DOHH2 (cell line): ENCODE measurements at regions not wholly inside any gene's neighbourhood (a gene's known extent, or its start where the extent isn't known, plus 50 kb on each side); places are given as distances from the start of the nearest gene placed in this dataset.

Source experiments
- H3F3A ChIP-seq: fragments of 200-600 bp; sonication (generic), shearing (Covaris generic); 2 replicates; pipeline ENCODE4 v1.6.0; 2016; ENCODE audit warnings: antibody characterized with exemption, mild to moderate bottlenecking; ENCODE audit not compliant: control insufficient read depth, insufficient read depth
- H3K27ac ChIP-seq: fragments of 200-600 bp; sonication (generic); 2 replicates; pipeline ENCODE4 v1.5.1; 2014; ENCODE audit warnings: low read depth, mild to moderate bottlenecking, low read length, moderate library complexity
- H3K27me3 ChIP-seq: fragments of 200-600 bp; sonication (generic); 2 replicates; pipeline ENCODE4 v1.6.1; 2014; ENCODE audit warnings: mild to moderate bottlenecking, low read length, mixed read lengths; ENCODE audit not compliant: control insufficient read depth
- H3K36me3 ChIP-seq: fragments of 200-600 bp; sonication (generic); 2 replicates; pipeline ENCODE4 v1.6.1; 2014; ENCODE audit warnings: mild to moderate bottlenecking, low read length, moderate library complexity, mixed read lengths; ENCODE audit not compliant: control insufficient read depth
- H3K4me1 ChIP-seq: fragments of 200-600 bp; sonication (generic); 2 replicates; pipeline ENCODE4 v1.6.1; 2014; ENCODE audit warnings: mild to moderate bottlenecking, low read length, mixed read lengths; ENCODE audit not compliant: control insufficient read depth
- H3K4me2 ChIP-seq: fragments of 200-600 bp; sonication (generic); 2 replicates; pipeline ENCODE4 v1.6.0; 2014; ENCODE audit warnings: mild to moderate bottlenecking, low read length, moderate library complexity
- H3K4me3 ChIP-seq: fragments of 200-600 bp; sonication (generic); 2 replicates; pipeline ENCODE4 v1.5.1; 2014; ENCODE audit warnings: mild to moderate bottlenecking, low read length, mixed read lengths
- H3K79me2 ChIP-seq: fragments of 200-600 bp; sonication (generic); 2 replicates; pipeline ENCODE4 v1.6.1; 2014; ENCODE audit warnings: mild to moderate bottlenecking, low read length, mixed read lengths; ENCODE audit not compliant: control insufficient read depth
- H3K9me2 ChIP-seq: fragments of 200-600 bp; sonication (generic); replicated peaks from 2 replicates; pipeline ENCODE4 v1.6.1; 2014; ENCODE audit warnings: mild to moderate bottlenecking, low read length, mixed read lengths; ENCODE audit not compliant: control insufficient read depth
- H3K9me3 ChIP-seq: fragments of 200-600 bp; sonication (generic); 2 replicates; pipeline ENCODE4 v1.6.1; 2014; ENCODE audit warnings: antibody characterized with exemption, low read length, mixed read lengths; ENCODE audit not compliant: control insufficient read depth, insufficient read depth
- H4K20me1 ChIP-seq: fragments of 200-600 bp; sonication (generic); 2 replicates; pipeline ENCODE4 v1.6.0; 2014; ENCODE audit warnings: low read depth, mild to moderate bottlenecking, antibody characterized with exemption, low read length, moderate library complexity; ENCODE audit not compliant: control insufficient read depth, insufficient read depth
- EZH2phosphoT487 ChIP-seq: fragments of 200-600 bp; sonication (generic); IDR thresholded peaks from 2 replicates; pipeline ENCODE4 v1.6.1; 2017; ENCODE audit warnings: borderline replicate concordance, mild to moderate bottlenecking, antibody characterized with exemption, low read length, moderate library complexity, mixed read lengths
- TF ChIP-seq, protein P1 (sequence below): fragments of 200-600 bp; sonication (generic); IDR thresholded peaks from one replicate; pipeline ENCODE4 v1.5.1; 2014; ENCODE audit warnings: antibody characterized with exemption, mild to moderate bottlenecking, low read depth, low read length; ENCODE audit not compliant: poor library complexity, severe bottlenecking

DNA sequence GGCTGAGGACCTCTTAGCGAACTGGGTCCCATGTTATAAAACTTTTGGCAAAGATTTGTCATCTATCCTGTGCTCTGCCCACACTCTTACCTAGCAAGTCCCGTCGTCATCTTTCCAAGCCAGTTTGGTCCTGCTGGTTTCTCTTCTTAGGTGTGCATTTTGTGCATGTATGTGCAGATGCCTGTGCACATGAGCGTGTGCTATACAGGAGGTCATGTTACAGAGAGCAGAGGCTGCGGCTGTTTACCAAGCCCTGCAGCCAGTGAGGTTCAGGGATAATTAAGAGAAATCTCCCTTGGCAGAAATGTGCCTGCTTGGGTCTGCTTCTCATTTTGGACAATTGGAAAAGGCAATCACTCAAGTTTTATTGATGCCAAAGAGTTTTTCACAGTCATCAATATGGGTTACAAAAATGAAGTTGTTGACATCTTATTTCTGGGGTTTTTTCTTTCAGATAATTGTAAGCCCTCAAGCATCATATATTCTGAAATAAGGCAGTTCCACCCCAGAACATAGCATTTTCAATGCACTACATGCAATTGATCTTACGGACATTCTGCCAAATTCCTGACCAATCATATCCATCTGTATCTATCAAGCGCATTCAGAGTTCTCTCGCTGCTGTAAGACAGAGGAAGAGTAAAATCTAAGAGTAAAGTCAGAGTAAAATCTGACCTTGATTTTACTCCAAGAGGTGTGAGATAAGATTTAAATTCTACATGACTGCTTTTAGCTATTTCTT is 361.4 kb upstream of the ZNF32 start:
- no peaks in the 10 kb centered on the region for H3K9me3 ChIP-seq
- H3K79me2 ChIP-seq: no peaks in the 10 kb centered on the region
- no peak overlapping the region for H3K4me3 ChIP-seq
- H3K4me2 ChIP-seq: no peak overlapping the region
- H4K20me1 ChIP-seq: no peaks in the 10 kb centered on the region
- H3F3A ChIP-seq: no peaks in the 10 kb centered on the region
- no peak overlapping the region for H3K27ac ChIP-seq
- no peaks in the 10 kb centered on the region for H3K36me3 ChIP-seq
- no peaks in the 10 kb centered on the region for H3K27me3 ChIP-seq
- no peaks in the 10 kb centered on the region for H3K9me2 ChIP-seq
- no peaks in the 10 kb centered on the region for H3K4me1 ChIP-seq
- no peak for TF ChIP-seq EZH2phosphoT487
- TF ChIP-seq, protein P1, sequence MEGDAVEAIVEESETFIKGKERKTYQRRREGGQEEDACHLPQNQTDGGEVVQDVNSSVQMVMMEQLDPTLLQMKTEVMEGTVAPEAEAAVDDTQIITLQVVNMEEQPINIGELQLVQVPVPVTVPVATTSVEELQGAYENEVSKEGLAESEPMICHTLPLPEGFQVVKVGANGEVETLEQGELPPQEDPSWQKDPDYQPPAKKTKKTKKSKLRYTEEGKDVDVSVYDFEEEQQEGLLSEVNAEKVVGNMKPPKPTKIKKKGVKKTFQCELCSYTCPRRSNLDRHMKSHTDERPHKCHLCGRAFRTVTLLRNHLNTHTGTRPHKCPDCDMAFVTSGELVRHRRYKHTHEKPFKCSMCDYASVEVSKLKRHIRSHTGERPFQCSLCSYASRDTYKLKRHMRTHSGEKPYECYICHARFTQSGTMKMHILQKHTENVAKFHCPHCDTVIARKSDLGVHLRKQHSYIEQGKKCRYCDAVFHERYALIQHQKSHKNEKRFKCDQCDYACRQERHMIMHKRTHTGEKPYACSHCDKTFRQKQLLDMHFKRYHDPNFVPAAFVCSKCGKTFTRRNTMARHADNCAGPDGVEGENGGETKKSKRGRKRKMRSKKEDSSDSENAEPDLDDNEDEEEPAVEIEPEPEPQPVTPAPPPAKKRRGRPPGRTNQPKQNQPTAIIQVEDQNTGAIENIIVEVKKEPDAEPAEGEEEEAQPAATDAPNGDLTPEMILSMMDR: no peak

DNA sequence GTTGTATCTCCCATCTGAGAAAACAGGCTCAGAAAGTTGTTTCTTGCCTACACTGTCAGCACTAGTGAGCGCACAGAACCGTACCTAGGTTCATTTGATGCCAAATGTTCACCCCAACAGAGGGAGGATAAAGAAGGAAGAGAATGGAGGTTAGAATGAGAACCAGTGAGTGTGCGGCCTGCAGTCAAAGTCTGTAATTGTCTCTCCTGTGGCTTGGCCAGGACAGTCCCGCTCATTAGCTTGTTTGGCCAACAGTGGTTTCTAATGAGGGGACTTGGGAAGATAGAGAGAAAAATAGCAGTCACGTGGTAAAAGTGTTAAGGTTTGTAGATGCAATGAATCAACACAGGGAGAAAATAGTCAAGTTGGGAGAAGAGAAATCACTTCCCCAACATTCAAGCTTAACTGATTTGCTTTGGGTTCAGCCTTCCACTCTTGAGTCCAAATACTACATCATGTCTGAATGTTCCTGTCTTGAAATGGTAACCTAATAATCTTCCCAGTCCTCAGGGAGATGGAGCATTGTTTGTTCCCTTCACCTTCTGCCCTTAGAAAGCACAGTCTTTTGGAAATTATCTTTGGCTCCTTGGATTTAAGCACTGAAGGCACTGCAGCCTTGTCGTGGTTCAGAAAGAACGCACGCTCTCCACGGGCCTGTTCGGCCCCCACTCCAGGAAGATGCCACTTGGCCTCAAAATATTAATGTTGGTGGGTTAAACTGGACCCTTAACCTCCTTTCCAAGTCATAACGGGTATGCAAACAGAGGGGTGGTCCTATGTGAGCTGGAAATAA is 360.4 kb upstream of the ZNF32 start:
- no peak overlapping the region for H3K4me2 ChIP-seq
- no peaks in the 10 kb centered on the region for H3K9me3 ChIP-seq
- no peaks in the 10 kb centered on the region for H3K79me2 ChIP-seq
- H4K20me1 ChIP-seq: no peaks in the 10 kb centered on the region
- H3K27ac ChIP-seq: no peak overlapping the region
- no peaks in the 10 kb centered on the region for H3K27me3 ChIP-seq
- no peaks in the 10 kb centered on the region for H3F3A ChIP-seq
- TF ChIP-seq EZH2phosphoT487: no peak
- TF ChIP-seq, protein P1: no peak
- no peaks in the 10 kb centered on the region for H3K4me1 ChIP-seq
- no peak overlapping the region for H3K4me3 ChIP-seq
- H3K9me2 ChIP-seq: no peaks in the 10 kb centered on the region
- no peaks in the 10 kb centered on the region for H3K36me3 ChIP-seq

DNA sequence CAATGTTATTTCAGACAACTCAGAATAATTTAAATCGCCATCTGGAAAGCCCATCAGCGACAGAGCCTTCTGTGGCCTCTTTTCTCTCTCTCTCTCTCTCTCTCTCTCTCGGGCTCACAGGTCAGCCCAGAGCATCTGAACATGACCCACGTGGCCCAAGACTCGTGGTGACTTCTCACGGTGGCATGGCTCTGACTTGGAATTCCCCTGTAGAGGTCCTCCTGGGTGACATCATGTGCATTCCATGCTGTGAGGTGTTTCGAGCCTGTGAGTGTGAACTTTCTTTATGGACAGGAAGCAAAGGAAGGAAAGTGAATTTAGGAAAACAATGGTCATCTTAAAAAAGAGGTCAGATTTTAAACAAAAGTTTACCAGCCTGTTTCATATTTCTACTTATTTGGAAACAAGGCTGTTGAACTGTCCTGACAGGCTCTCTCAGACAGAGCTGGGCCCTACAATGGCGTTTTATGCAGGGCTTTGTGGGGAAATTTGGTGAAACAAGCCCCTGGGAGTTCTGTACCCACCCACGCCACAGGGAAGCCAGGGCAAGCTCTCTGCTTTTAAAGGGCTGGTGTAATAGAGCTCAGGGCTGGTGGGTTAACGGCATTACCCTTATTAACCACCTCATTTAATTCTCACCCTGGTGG is 359.7 kb upstream of the ZNF32 start:
- Histone ChIP-seq H3K4me1 (no peaks in the 10 kb centered on the region), H3K27me3 (no peaks in the 10 kb centered on the region), H3K79me2 (no peaks in the 10 kb centered on the region), H4K20me1 (no peaks in the 10 kb centered on the region), H3K9me3 (no peaks in the 10 kb centered on the region), H3K4me2 (no peak overlapping the region), H3K36me3 (no peaks in the 10 kb centered on the region), H3K27ac (no peak overlapping the region), H3F3A (no peaks in the 10 kb centered on the region), H3K9me2 (no peaks in the 10 kb centered on the region), H3K4me3 (no peak overlapping the region)
- no peak for TF ChIP-seq EZH2phosphoT487
- TF ChIP-seq, protein P1: no peak
